GM18909 (cell line): ENCODE measurements at regions not wholly inside any gene's neighbourhood (a gene's known extent, or its start where the extent isn't known, plus 50 kb on each side); places are given as distances from the start of the nearest gene placed in this dataset.
"Not testable (repeated sequence)": the region's sequence is repeated elsewhere in the genome, so short reads cannot be mapped to it uniquely, and the experiment has no call there.

Experiments
- ATAC-seq: cut with Tn5 transposase; IDR thresholded peaks from one replicate; pipeline ENCODE4 v1.9.1; 2021; ENCODE audit warnings: mild to moderate bottlenecking; ENCODE audit not compliant: unreplicated experiment, poor library complexity

DNA sequence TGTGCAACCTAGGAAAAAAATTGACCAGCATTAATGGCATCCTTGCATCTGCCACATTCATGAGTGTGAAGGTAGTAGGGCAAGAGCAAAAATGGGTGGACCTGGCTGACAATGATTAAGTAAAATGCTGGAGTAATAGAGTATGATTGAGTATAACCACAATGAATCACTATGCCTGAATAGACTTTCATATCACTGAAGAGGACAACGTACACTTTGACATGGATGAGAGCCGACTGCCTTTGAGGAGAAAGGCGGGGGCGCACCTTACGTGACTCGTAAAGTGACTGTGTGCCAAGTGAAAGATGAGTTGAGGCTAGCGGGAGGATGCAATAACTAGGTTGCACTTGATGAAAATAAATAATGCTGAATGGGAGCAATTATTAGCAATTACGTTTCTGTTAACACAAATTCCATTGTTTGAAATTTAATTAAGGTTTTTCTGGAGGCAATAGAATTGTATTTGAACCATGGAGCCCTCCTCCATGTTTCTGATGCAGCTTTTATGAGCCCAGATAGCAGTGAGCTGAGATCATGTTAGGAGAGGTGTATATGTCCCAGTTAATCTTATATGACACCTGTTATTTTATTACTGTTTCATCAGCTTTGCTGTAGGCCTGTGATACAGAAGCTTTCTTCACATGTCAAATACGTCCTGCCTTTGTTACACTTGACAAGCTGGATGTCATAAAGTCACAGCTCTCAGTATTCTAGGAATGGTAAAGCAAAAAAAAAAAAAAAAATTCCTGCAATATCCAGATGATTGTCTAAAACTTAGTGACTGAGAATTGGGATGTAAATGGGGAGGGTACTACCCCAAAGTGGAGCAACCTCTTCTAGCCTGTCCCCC is 596.5 kb downstream of the NXPH1 start:
- ATAC-seq, result no peak

DNA sequence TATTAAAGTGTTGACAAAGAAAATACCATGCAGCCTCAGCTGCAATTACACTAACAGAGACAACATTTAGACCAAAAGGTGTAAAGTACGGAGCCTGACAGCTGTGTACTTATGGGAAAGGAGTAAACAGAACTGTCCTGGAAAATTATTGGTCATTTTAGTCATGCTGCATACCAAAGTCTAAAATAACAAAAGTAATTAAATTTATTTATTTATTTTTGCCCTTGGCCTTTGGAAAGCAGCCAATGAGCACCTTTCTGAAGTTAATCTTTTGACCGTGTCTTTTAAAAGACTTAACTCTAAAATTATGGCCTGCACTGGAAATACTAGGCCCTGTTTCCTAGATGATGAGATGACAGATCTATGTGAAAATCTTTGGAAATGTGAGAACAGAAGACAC is 597.6 kb downstream of the NXPH1 start:
- no peak for ATAC-seq

- no peak for ATAC-seq
Observed at GRCh38 chr7:9031386-9031785, 598.0 kb downstream of the NXPH1 start.

GRCh38 chr7:9036080-9036479 is 602.7 kb downstream of the NXPH1 start:
- ATAC-seq, result no peak

DNA sequence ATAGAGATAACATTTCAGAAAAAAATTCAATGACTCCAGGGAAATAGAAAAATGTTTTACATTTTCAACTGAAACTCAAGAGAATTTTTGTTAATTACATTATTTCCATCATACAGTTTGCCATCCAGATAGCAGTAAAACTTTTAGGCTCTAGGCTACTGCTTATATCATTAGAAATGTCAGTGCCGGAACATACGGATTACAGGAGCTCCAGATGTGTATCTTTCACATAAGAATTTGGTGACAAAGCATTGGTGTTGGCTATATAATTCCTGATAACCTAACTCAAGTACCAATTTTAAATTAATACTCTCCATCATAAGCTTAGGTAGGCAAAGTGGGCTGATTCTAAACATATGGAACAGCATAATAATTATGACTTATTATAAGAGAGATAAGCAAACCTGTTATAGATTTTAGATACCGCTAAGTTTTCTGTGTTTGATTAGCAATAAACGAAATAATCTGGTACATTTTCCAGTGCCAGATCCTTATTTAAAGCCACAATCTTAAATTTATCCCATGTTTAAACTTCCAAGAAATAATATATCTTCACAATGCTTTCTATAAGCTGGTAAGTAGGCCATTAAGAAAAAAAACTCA is 637.9 kb downstream of the NXPH1 start:
- ATAC-seq, result no peak

- ATAC-seq, result not testable (repeated sequence)
Observed at GRCh38 chr7:9075774-9076173, 642.4 kb downstream of the NXPH1 start.

- no peak for ATAC-seq
Observed at GRCh38 chr7:9082203-9082602, 648.8 kb downstream of the NXPH1 start.

GRCh38 chr7:9083837-9084236 is 650.4 kb downstream of the NXPH1 start:
- ATAC-seq, result no peak

GRCh38 chr7:9091282-9091681 is 657.9 kb downstream of the NXPH1 start:
- no peak for ATAC-seq

DNA sequence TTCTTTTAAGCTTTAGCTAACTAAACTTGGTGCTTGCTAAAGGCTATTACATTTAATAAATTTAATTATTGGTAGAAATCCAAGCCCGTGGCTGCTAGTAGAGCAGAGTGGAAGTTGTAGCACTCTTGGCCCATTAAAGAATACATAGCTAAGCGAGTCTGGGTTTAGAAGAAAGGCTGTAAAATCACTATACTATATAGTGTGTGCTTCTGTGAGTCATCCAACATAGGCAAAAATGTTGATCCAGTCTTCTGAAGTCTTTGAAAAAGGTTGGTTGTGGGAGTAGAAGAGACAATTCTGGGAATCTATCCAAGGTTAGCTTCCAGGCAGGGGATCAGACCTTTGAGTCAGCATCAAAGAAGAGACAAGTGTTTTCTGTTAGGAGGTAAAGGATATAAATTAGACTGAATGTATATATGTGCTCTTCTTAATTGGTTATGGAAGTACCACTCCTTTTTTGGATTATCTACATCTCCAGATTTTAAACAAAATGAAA is 664.2 kb downstream of the NXPH1 start:
- ATAC-seq, result no peak

DNA sequence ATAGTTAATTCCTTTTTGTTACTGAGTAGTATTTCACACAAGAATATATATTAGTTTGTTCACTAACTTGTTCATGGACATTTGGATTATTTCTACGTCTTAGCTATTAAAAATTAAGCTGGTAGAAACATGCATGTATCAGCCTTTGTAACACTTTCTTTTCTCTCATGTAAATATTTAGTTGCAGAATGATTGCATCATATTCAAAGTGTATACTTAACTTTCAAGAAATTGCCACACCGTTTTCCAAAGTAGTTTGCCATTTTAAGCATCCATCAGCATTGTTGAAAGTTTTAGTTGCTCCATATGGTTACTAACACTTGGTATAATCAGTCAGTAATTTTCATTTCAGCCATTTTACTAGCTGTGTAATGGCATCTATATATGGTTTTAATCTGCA is 666.9 kb downstream of the NXPH1 start:
- ATAC-seq, result no peak

DNA sequence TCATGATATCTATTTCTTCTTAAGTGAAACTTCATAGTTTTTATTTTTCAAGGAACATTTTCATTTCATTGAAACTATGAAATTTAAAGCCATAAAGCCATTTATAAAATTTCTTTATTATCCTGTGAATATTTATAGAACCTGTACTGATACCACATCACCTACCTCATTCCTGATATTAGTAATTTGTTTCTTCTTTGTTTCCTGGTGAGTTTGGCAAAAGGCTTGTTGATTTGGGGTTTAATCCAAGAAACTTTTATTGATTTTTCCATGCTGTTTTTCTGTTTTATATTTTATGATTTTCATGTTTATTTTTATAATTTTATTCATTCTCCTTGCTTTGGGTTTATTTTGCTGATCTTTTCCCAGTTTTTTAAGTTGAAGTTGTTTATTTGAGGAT is 669.4 kb downstream of the NXPH1 start:
- ATAC-seq, result no peak

DNA sequence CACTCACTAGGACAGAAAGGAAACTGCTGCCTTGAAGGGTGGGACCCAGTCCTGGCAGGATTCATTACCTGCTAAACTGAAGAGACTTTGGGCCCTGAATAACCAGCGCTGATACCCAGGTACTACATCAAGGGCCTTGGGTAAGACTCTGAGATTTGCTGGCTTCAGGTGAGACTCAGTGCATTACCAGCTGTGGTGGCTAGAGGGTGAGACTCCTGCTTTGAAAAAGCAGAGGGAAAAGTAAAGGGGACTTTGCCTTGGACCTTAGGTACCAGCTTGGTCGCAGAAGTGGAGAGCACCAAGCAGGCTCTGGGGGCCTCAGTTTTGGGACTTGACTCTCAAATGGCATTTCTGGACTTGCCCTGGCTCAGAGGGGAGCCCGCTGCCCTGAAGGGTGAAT is 673.3 kb downstream of the NXPH1 start:
- no peak for ATAC-seq

DNA sequence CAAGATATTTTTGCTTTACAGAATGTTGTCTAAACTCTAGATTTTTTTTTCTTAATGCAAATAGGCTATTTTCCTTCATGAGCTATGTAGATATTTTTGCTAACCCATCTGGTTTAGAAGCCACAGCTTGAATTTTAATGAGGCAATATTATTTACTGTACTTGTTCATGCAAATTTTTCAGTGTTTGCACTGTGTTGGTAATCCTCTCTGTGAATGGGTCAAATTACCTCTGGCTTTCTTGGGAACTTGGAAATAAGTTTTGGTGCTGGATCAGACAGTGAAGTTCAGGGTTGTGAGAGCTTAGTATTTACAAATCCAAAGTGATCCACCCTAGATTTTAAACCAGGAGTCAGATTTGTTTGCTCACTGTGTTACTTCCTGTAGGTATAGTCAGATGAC is 686.9 kb downstream of the NXPH1 start:
- no peak for ATAC-seq

DNA sequence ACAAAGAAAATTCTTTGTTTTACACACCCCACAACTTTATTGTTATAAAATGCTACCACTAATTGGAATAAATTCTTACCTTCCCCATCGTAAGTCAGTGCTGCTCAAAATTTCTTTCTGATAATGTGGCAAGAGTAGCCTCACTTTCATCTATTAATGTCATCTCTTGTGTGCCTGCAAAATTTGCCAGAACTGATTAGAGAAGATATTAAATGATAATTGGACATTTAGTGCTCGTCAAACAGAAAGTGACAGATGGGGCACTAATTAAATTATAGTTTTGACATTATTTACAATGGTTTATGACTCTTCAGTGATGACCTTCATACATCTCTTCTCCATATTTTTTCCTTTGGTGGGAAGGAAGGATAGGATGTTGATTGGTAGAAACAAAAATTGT is 690.9 kb downstream of the NXPH1 start:
- no peak for ATAC-seq

DNA sequence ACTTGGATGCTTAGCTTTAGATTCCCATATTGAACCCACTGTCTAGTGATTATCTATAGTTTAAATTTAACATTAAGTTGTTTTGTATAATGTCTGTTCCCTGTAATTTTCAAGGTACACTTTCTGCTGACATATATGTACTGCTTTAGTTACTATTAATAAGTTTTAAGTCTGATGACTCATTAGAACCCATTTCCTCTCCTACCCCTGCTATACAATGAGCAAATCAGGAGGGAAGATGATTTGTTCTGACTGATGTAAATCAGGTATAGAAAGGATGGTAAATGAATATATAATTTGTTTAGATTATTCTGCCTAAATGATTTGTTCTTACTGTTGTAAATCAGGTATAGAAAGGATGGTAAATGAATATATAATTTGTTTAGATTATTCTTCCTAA is 691.8 kb downstream of the NXPH1 start:
- ATAC-seq, result no peak

GRCh38 chr7:9127901-9128300 is 694.5 kb downstream of the NXPH1 start:
- no peak for ATAC-seq

GRCh38 chr7:9148687-9149086 is 715.3 kb downstream of the NXPH1 start:
- no peak for ATAC-seq

DNA sequence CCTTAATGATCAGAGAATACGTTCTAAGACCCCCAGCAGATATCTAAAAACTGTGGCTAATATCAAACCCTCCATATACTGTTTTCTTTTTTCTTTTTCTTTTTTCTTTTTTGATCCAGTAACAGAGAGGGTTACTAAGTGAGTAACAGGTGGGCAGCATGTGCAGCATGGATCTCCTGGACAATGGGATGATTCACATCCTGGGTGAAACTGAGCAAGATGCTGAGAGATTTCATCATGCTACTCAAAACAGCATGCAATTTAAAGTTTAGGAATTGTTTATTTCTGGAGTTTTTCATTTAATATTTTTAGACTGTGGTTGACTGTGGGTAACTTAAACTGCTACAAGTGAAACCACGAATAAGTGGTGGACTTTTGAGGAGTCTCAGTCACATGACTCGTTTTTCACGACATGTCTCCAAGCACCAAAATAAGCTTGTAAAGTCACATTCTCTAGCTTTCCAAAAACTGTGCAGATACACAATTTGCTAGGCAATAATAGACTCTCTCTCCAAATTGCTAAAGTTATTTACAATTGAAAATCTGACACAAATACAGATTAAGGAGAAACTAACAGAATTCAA is 716.2 kb downstream of the NXPH1 start:
- ATAC-seq, result no peak

- not testable (repeated sequence) for ATAC-seq
Observed at GRCh38 chr7:9163691-9164090, 730.3 kb downstream of the NXPH1 start.

- no peak for ATAC-seq
Observed at GRCh38 chr7:9175871-9176270, 742.5 kb downstream of the NXPH1 start.
